Ovary (tissue), 3 donors: ENCODE measurements at regions not wholly inside any gene's neighbourhood (a gene's known extent, or its start where the extent isn't known, plus 50 kb on each side); places are given as distances from the start of the nearest gene placed in this dataset.

Experiments used
- POLR2A ChIP-seq: fragments of 450-650 bp; IDR thresholded peaks from one replicate; pipeline ENCODE4 v1.6.1; 2017; ENCODE audit warnings: antibody characterized with exemption, mild to moderate bottlenecking, moderate library complexity
- TF ChIP-seq, protein P1 (sequence below), 3 donors: fragments of 450-650 bp in 2 of 3; fragments of 200-600 bp in 1 of 3; IDR thresholded peaks; one replicate each; pipeline versions ENCODE4 v1.5.1 to v1.8.0; 2016 to 2022; ENCODE audit warnings: antibody characterized with exemption in 3 of 3, mild to moderate bottlenecking in 1 of 3
- donor health status: DM: no; HTN: no; CAD: no.

DNA sequence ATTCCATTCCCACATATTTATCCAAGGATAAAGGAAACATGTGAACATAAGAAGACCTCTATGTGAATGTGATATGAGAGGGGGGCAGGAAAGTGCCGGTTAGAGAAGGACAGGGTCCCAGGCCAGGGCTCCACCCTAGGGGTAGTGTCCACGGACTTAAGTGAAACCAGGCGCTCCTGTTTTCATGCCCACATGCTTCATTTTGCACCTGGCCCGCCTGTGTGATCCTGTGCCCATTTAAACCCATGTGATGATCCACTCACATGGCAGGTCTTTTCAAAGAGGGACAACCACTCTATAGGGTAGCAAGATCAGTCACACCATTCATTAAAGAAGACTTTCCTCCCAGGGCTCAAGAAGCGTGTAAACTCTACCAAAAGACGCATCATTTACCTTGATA is 865.3 kb upstream of the GJE1 start:
- TF ChIP-seq, protein P1, sequence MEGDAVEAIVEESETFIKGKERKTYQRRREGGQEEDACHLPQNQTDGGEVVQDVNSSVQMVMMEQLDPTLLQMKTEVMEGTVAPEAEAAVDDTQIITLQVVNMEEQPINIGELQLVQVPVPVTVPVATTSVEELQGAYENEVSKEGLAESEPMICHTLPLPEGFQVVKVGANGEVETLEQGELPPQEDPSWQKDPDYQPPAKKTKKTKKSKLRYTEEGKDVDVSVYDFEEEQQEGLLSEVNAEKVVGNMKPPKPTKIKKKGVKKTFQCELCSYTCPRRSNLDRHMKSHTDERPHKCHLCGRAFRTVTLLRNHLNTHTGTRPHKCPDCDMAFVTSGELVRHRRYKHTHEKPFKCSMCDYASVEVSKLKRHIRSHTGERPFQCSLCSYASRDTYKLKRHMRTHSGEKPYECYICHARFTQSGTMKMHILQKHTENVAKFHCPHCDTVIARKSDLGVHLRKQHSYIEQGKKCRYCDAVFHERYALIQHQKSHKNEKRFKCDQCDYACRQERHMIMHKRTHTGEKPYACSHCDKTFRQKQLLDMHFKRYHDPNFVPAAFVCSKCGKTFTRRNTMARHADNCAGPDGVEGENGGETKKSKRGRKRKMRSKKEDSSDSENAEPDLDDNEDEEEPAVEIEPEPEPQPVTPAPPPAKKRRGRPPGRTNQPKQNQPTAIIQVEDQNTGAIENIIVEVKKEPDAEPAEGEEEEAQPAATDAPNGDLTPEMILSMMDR (IDR thresholded peaks at IDR 0.05): no peak
- TF ChIP-seq POLR2A: no peak
